MCF 10A (cell line): ENCODE measurements at regions not wholly inside any gene's neighbourhood (a gene's known extent, or its start where the extent isn't known, plus 50 kb on each side); places are given as distances from the start of the nearest gene placed in this dataset.
A peak's percentile ranks its signal among the peaks of the same experiment; 100 is the strongest.

Source experiments
- BruUV-seq: library from RNA; stranded (reverse); fragments of 400-500 nt; replicated peaks from 2 replicates; lab custom pipeline; 2021; lab: Mats Ljungman, UMichigan
- CTCF ChIA-PET: fragments of 300-600 bp; sonication (Branson Sonifier 250); formaldehyde crosslinking; extraction: SDS; loops from one replicate; lab custom pipeline; 2021; ENCODE audit warnings: antibody characterized with exemption, inconsistent platforms; lab: Yijun Ruan, JAX
- POLR2A ChIA-PET: fragments of 300-600, 350-650 bp; sonication (Branson Sonifier 250); formaldehyde crosslinking; extraction: SDS; loops from one replicate; lab custom pipeline; 2020; ENCODE audit warnings: antibody characterized with exemption, inconsistent platforms; lab: Yijun Ruan, JAX
- DNase-seq: peaks from one replicate; pipeline ENCODE4 v3.0.0-alpha.2; 2018; ENCODE audit not compliant: unreplicated experiment
- H3K27ac Mint-ChIP-seq: one replicate; pipeline ENCODE4 v1.8.0; 2022; ENCODE audit warnings: mild to moderate bottlenecking, low read depth, mixed read lengths; ENCODE audit not compliant: unreplicated experiment
- H3K27me3 Mint-ChIP-seq: one replicate; pipeline ENCODE4 v1.8.0; 2022; ENCODE audit warnings: mixed read lengths; ENCODE audit not compliant: insufficient read depth, unreplicated experiment
- H3K36me3 Mint-ChIP-seq: one replicate; pipeline ENCODE4 v1.8.0; 2022; ENCODE audit warnings: mild to moderate bottlenecking, moderate library complexity, mixed read lengths; ENCODE audit not compliant: insufficient read depth, unreplicated experiment
- H3K4me1 Mint-ChIP-seq: one replicate; pipeline ENCODE4 v1.8.0; 2022; ENCODE audit warnings: mixed read lengths; ENCODE audit not compliant: insufficient read depth, unreplicated experiment
- H3K4me3 Mint-ChIP-seq: one replicate; pipeline ENCODE4 v1.8.0; 2022; ENCODE audit warnings: mild to moderate bottlenecking, moderate library complexity, mixed read lengths; ENCODE audit not compliant: unreplicated experiment
- H3K9me3 Mint-ChIP-seq: one replicate; pipeline ENCODE4 v1.8.0; 2022; ENCODE audit warnings: mixed read lengths; ENCODE audit not compliant: unreplicated experiment
- intact Hi-C: fragments of 100-400 bp; cut with micrococcal nuclease; formaldehyde crosslinking; loops from 2 replicates; pipeline ENCODE4 v1.14.1; 2022
- TF ChIP-seq, protein P1 (sequence below): fragments of 200-600 bp; IDR thresholded peaks from one replicate; pipeline ENCODE4 v1.8.0; 2022; ENCODE audit warnings: antibody characterized with exemption, mild to moderate bottlenecking; ENCODE audit not compliant: unreplicated experiment

- POLR2A ChIA-PET = no interaction called here
- Mint-ChIP-seq H3K4me1 (no peaks in the 10 kb centered on the region), H3K9me3 (no peaks in the 10 kb centered on the region), H3K27ac (no peak overlapping the region), H3K27me3 (no peaks in the 10 kb centered on the region), H3K4me3 (no peak overlapping the region), H3K36me3 (no peaks in the 10 kb centered on the region)
- TF ChIP-seq, protein P1, sequence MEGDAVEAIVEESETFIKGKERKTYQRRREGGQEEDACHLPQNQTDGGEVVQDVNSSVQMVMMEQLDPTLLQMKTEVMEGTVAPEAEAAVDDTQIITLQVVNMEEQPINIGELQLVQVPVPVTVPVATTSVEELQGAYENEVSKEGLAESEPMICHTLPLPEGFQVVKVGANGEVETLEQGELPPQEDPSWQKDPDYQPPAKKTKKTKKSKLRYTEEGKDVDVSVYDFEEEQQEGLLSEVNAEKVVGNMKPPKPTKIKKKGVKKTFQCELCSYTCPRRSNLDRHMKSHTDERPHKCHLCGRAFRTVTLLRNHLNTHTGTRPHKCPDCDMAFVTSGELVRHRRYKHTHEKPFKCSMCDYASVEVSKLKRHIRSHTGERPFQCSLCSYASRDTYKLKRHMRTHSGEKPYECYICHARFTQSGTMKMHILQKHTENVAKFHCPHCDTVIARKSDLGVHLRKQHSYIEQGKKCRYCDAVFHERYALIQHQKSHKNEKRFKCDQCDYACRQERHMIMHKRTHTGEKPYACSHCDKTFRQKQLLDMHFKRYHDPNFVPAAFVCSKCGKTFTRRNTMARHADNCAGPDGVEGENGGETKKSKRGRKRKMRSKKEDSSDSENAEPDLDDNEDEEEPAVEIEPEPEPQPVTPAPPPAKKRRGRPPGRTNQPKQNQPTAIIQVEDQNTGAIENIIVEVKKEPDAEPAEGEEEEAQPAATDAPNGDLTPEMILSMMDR = no peak
- intact Hi-C loops = no loop called here
- BruUV-seq = no TSS peak
- CTCF ChIA-PET = interaction anchor here (0.6 kb wide), 1 partner anchor 56 kb away, joined by 3 read pairs; no protein-coding TSS in a partner anchor
- DNase-seq = no peak
Observed at GRCh38 chr13:106400289-106400688, 135.2 kb downstream of the EFNB2 start.

DNA sequence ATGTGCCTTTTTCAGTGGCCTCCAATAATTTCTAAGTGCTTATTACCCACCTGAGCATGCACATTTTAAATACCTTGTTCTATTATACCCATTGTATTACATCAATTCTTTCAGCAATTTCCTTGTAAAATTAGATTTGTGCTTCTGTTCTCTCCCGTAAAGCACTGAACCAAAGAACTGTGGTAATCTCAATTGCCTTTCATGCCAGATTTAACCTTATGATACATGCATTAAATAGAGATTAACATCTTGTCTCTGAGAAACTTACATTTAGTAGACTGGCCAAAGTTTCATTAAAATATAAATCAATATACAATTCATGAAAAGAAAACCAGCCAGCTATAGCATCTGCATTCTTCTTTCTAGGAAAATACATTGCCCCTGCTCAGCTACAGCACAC is 137.2 kb downstream of the EFNB2 start:
- no peaks in the 10 kb centered on the region for H3K36me3 Mint-ChIP-seq
- H3K4me3 Mint-ChIP-seq = no peak overlapping the region
- no peaks in the 10 kb centered on the region for H3K27me3 Mint-ChIP-seq
- BruUV-seq = no TSS peak
- no peak overlapping the region for H3K27ac Mint-ChIP-seq
- CTCF ChIA-PET = no interaction called here
- TF ChIP-seq, protein P1 = no peak
- DNase-seq = no peak
- POLR2A ChIA-PET = no interaction called here
- H3K4me1 Mint-ChIP-seq = peaks cover 13% of the 10 kb centered on the region
- no peaks in the 10 kb centered on the region for H3K9me3 Mint-ChIP-seq
- intact Hi-C loops = no loop called here

DNA sequence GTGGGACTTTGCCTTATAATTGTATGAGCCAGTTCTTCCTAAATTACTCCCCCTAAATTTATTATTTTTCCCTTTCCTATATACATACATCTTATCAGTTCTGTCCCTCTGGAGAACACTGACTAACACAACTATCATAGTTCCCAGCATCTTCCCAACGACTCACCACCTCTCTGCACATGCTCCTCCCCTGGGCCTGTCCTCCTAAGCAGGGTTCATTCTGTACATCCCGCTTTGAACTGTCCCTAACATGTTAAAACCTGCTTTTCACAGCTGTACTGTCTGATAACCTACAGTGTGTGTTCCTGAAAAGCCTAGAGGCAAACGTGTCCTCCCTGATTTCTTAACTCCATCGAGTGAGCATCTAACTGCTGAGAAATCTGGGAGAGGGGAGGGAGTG is 141.7 kb downstream of the EFNB2 start:
- TF ChIP-seq, protein P1 = no peak
- Mint-ChIP-seq H3K27ac (peak overlapping the region; percentile 3), H3K4me1 (peaks cover 24% of the 10 kb centered on the region), H3K27me3 (no peaks in the 10 kb centered on the region), H3K4me3 (no peak overlapping the region), H3K36me3 (peaks cover 5% of the 10 kb centered on the region), H3K9me3 (no peaks in the 10 kb centered on the region)
- BruUV-seq = no TSS peak
- peak; percentile 76 for DNase-seq
- POLR2A ChIA-PET = interaction anchor here (0.6 to 1.2 kb wide), 4 partner anchors 24 to 1857 kb away, joined by 3 read pairs; no protein-coding TSS in a partner anchor
- CTCF ChIA-PET = no interaction called here
- intact Hi-C loops = no loop called here

DNA sequence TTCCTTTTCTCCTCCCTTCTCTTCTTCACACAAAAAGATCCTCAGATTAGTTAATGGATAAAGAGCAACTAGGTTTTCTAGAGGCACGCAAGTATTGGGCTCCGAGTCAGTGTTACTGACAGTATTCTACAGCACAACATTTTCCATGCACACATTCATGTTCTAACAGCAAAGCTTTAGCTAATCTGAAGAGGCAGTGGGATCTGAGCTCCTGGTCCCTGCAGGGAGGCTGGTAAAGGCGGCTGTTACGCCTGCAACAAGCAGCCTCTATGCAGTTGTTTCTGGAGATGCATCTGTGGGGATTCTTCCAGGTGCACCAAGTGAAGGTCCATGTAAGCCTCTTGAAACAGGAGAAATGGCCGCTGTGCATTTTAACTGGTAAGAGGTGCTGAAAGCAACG is 143.8 kb downstream of the EFNB2 start:
- Mint-ChIP-seq H3K36me3 (peaks cover 5% of the 10 kb centered on the region), H3K4me3 (no peak overlapping the region), H3K9me3 (no peaks in the 10 kb centered on the region), H3K27me3 (no peaks in the 10 kb centered on the region), H3K27ac (no peak overlapping the region), H3K4me1 (peaks cover 24% of the 10 kb centered on the region)
- ChIA-PET CTCF (interaction anchor here (0.6 to 0.8 kb wide), 5 partner anchors 9 to 939 kb away, joined by 3 to 4 read pairs (median 3); no protein-coding TSS in a partner anchor), POLR2A (interaction anchor here (0.6 kb wide), 1 partner anchor 390 kb away, joined by 3 read pairs; no protein-coding TSS in a partner anchor)
- no peak for DNase-seq
- intact Hi-C loops = no loop called here
- BruUV-seq = no TSS peak
- TF ChIP-seq, protein P1 = no peak
